GM19043 (cell line): ENCODE measurements at regions not wholly inside any gene's neighbourhood (a gene's known extent, or its start where the extent isn't known, plus 50 kb on each side); places are given as distances from the start of the nearest gene placed in this dataset.
A peak's percentile ranks its signal among the peaks of the same experiment; 100 is the strongest.
"Not testable (repeated sequence)": the region's sequence is repeated elsewhere in the genome, so short reads cannot be mapped to it uniquely, and the experiment has no call there.

Source experiments
- ATAC-seq: cut with Tn5 transposase; IDR thresholded peaks from one replicate; pipeline ENCODE4 v1.9.1; 2021; ENCODE audit warnings: low read depth; ENCODE audit not compliant: unreplicated experiment

- no peak for ATAC-seq
These were observed 306.6 kb downstream of the DTHD1 start for GRCh38 chr4:36587909-36588472.

GRCh38 chr4:36590343-36590742, 308.9 kb downstream of the DTHD1 start:
- no peak for ATAC-seq

- no peak for ATAC-seq
These were observed 320.6 kb downstream of the DTHD1 start for GRCh38 chr4:36601864-36602495.

- no peak for ATAC-seq
These were observed 328.2 kb downstream of the DTHD1 start for GRCh38 chr4:36609661-36610060.

- no peak for ATAC-seq
These were observed 329.2 kb downstream of the DTHD1 start for GRCh38 chr4:36610628-36611027.

- ATAC-seq = not testable (repeated sequence)
These were observed 331.7 kb downstream of the DTHD1 start for GRCh38 chr4:36613142-36613541.

GRCh38 chr4:36614011-36614410, 332.6 kb downstream of the DTHD1 start:
- ATAC-seq = no peak

GRCh38 chr4:36618102-36618501, 336.7 kb downstream of the DTHD1 start:
- no peak for ATAC-seq

GRCh38 chr4:36624030-36624429, 342.6 kb downstream of the DTHD1 start:
- no peak for ATAC-seq

GRCh38 chr4:36638273-36638811, 356.9 kb downstream of the DTHD1 start:
- no peak for ATAC-seq

GRCh38 chr4:36640876-36641275, 359.5 kb downstream of the DTHD1 start:
- no peak for ATAC-seq

GRCh38 chr4:36651253-36651652, 369.8 kb downstream of the DTHD1 start:
- peak; percentile 99 for ATAC-seq

GRCh38 chr4:36652857-36653256, 371.4 kb downstream of the DTHD1 start:
- ATAC-seq = no peak

GRCh38 chr4:36665985-36666527, 384.6 kb downstream of the DTHD1 start:
- no peak for ATAC-seq

- no peak for ATAC-seq
These were observed 394.0 kb downstream of the DTHD1 start for GRCh38 chr4:36675436-36675835.

GRCh38 chr4:36676139-36677050, 395.0 kb downstream of the DTHD1 start:
- no peak for ATAC-seq

- no peak for ATAC-seq
These were observed 395.7 kb downstream of the DTHD1 start for GRCh38 chr4:36677112-36677511.

- ATAC-seq = no peak
These were observed 396.5 kb downstream of the DTHD1 start for GRCh38 chr4:36677874-36678273.

- no peak for ATAC-seq
These were observed 406.3 kb downstream of the DTHD1 start for GRCh38 chr4:36687681-36688080.

GRCh38 chr4:36692586-36692985, 411.2 kb downstream of the DTHD1 start:
- ATAC-seq = no peak

- no peak for ATAC-seq
These were observed 420.8 kb downstream of the DTHD1 start for GRCh38 chr4:36702245-36702644.
